GM23338 (cell line): ENCODE measurements at regions not wholly inside any gene's neighbourhood (a gene's known extent, or its start where the extent isn't known, plus 50 kb on each side); places are given as distances from the start of the nearest gene placed in this dataset.

Experiments
- ATAC-seq: fragments of 200-7000 bp; cut with Tn5 transposase; 3 replicates; pipeline ENCODE4 v1.9.1; 2020
- DNase-seq: peaks from one replicate; pipeline ENCODE4 v3.0.0-alpha.2; 2015; ENCODE audit warnings: low spot score
- H2AFZ ChIP-seq: fragments of 200-600 bp; sonication (generic); 2 replicates; pipeline ENCODE4 v1.8.0; 2016; ENCODE audit warnings: antibody characterized with exemption, mild to moderate bottlenecking, moderate library complexity
- H3F3A ChIP-seq: fragments of 200-600 bp; sonication (generic); replicated peaks from 2 replicates; pipeline ENCODE4 v1.8.0; 2017; ENCODE audit warnings: antibody characterized with exemption, mixed run types, low read depth
- H3K27ac ChIP-seq: fragments of 200-600 bp; sonication (generic); 2 replicates; pipeline ENCODE4 v1.6.1; 2016; ENCODE audit warnings: low read depth
- H3K27me3 ChIP-seq: fragments of 200-600 bp; sonication (generic); 2 replicates; pipeline ENCODE4 v1.8.0; 2016; ENCODE audit warnings: mild to moderate bottlenecking, mixed run types, moderate library complexity; ENCODE audit not compliant: insufficient read depth
- H3K36me3 ChIP-seq: fragments of 200-600 bp; sonication (generic); 2 replicates; pipeline ENCODE4 v1.8.0; 2016; ENCODE audit warnings: mild to moderate bottlenecking; ENCODE audit not compliant: insufficient read depth
- H3K4me1 ChIP-seq: fragments of 200-600 bp; sonication (generic); 2 replicates; pipeline ENCODE4 v1.8.0; 2016; ENCODE audit warnings: mild to moderate bottlenecking, moderate library complexity; ENCODE audit not compliant: insufficient read depth
- H3K4me2 ChIP-seq: fragments of 200-600 bp; sonication (generic); 2 replicates; pipeline ENCODE4 v1.7.1; 2017; ENCODE audit warnings: mixed run types
- H3K4me3 ChIP-seq: fragments of 200-600 bp; sonication (generic); 2 replicates; pipeline ENCODE4 v1.6.1; 2016; ENCODE audit warnings: mixed run types
- H3K79me2 ChIP-seq: fragments of 200-600 bp; sonication (generic); replicated peaks from 2 replicates; pipeline ENCODE4 v1.8.0; 2017; ENCODE audit warnings: mild to moderate bottlenecking; ENCODE audit not compliant: insufficient read depth
- H3K9me2 ChIP-seq: fragments of 200-600 bp; sonication (generic); 2 replicates; pipeline ENCODE4 v1.8.0; 2017; ENCODE audit not compliant: insufficient read depth
- H4K20me1 ChIP-seq: fragments of 200-600 bp; sonication (generic); replicated peaks from 2 replicates; pipeline ENCODE4 v1.8.0; 2017; ENCODE audit warnings: mild to moderate bottlenecking; ENCODE audit not compliant: insufficient read depth
- H3K27ac Mint-ChIP-seq: 2 replicates; pipeline ENCODE4 v1.8.0; 2020; ENCODE audit warnings: inconsistent platforms, mild to moderate bottlenecking, moderate library complexity, mixed read lengths
- H3K27me3 Mint-ChIP-seq: 3 replicates; pipeline ENCODE4 v1.8.0; 2022; ENCODE audit warnings: low read depth, mild to moderate bottlenecking, moderate library complexity, mixed read lengths, inconsistent platforms; ENCODE audit not compliant: insufficient read depth, poor library complexity
- H3K36me3 Mint-ChIP-seq: 3 replicates; pipeline ENCODE4 v1.8.0; 2021; ENCODE audit warnings: low read depth, mild to moderate bottlenecking, inconsistent platforms, moderate library complexity, mixed read lengths
- H3K4me1 Mint-ChIP-seq: 3 replicates; pipeline ENCODE4 v1.8.0; 2020; ENCODE audit warnings: mild to moderate bottlenecking, inconsistent platforms, mixed read lengths
- H3K4me3 Mint-ChIP-seq: 3 replicates; pipeline ENCODE4 v1.8.0; 2021; ENCODE audit warnings: moderate library complexity, mild to moderate bottlenecking, inconsistent platforms, mixed read lengths
- H3K9me3 Mint-ChIP-seq: 3 replicates; pipeline ENCODE4 v1.8.0; 2020; ENCODE audit warnings: moderate library complexity, mild to moderate bottlenecking, inconsistent platforms, mixed read lengths
- CREB1 ChIP-seq: fragments of 250-450 bp; sonication (Bioruptor Pico); IDR thresholded peaks from 2 replicates; pipeline ENCODE4 v1.5.0; 2020; ENCODE audit warnings: low read depth, mild to moderate bottlenecking, moderate library complexity
- ETS1 ChIP-seq: IDR thresholded peaks from 2 replicates; pipeline ENCODE4 v1.6.1; 2016; ENCODE audit warnings: antibody characterized with exemption
- EZH2 ChIP-seq: fragments of 200-600 bp; sonication (generic); IDR thresholded peaks from one replicate; pipeline ENCODE4 v1.8.0; 2017; ENCODE audit warnings: antibody characterized with exemption, mild to moderate bottlenecking, low read depth; ENCODE audit not compliant: unreplicated experiment
- NANOG ChIP-seq: IDR thresholded peaks from 2 replicates; pipeline ENCODE4 v1.6.1; 2016; ENCODE audit warnings: antibody characterized with exemption, borderline replicate concordance
- POLR2AphosphoS5 ChIP-seq: IDR thresholded peaks from 2 replicates; pipeline ENCODE4 v1.6.1; 2016; ENCODE audit warnings: antibody characterized with exemption, low read depth
- REST ChIP-seq: IDR thresholded peaks from one replicate; pipeline ENCODE4 v1.6.1; 2018; ENCODE audit warnings: antibody characterized with exemption; ENCODE audit not compliant: unreplicated experiment
- ZNF114 ChIP-seq: fragments of 250-450 bp; sonication (Bioruptor Pico); IDR thresholded peaks from 2 replicates; pipeline ENCODE4 v1.5.0; 2020; ENCODE audit warnings: mild to moderate bottlenecking, moderate library complexity

- no peak for TF ChIP-seq REST
- no peak for TF ChIP-seq ETS1
- no peak for TF ChIP-seq POLR2AphosphoS5
Measured at GRCh38 chr3:28151207-28151550, 90.2 kb upstream of the CMC1 start (continued).

- ATAC-seq (no peak), DNase-seq (no peak)
- Mint-ChIP-seq H3K36me3 (no peaks in the 10 kb centered on the region; the same call in 2 of the 3 replicates), H3K9me3 (peaks cover 8% of the 10 kb centered on the region; the same call in 2 of the 3 replicates), H3K27ac (no peak overlapping the region), H3K27me3 (peaks cover 2% of the 10 kb centered on the region), H3K4me3 (no peak overlapping the region), H3K4me1 (no peaks in the 10 kb centered on the region)
- H3K4me2 ChIP-seq: no peak overlapping the region
- H3K4me3 ChIP-seq: no peak overlapping the region
- H2AFZ ChIP-seq: no peak overlapping the region
- no peaks in the 10 kb centered on the region for H3K79me2 ChIP-seq
- TF ChIP-seq NANOG (no peak), EZH2 (no peak), CREB1 (no peak), ZNF114 (CRISPR knock-in tag) (no peak), REST (no peak)
- H3K9me2 ChIP-seq: no peaks in the 10 kb centered on the region
- H3F3A ChIP-seq: no peaks in the 10 kb centered on the region
- no peaks in the 10 kb centered on the region for H3K27me3 ChIP-seq
- H3K36me3 ChIP-seq: no peaks in the 10 kb centered on the region
- no peak overlapping the region for H3K27ac ChIP-seq
- no peaks in the 10 kb centered on the region for H3K4me1 ChIP-seq
- no peaks in the 10 kb centered on the region for H4K20me1 ChIP-seq
Measured at GRCh38 chr3:28151608-28152228, 89.7 kb upstream of the CMC1 start.
